ENCODE measurements at regions not wholly inside any gene's neighbourhood (a gene's known extent, or its start where the extent isn't known, plus 50 kb on each side); places are given as distances from the start of the nearest gene placed in this dataset.

GRCh38 chr5:159414021-159414420 lies 83.7 kb upstream of the IL12B start:
- no peak for FAIRE-seq
- intact Hi-C loops (cut with micrococcal nuclease; ENCODE audit: unreplicated experiment): no loop called here
- no peak for ATAC-seq
- DNase-seq (ENCODE audit: low read depth, low spot score): no peak
- POLR2A ChIA-PET: no interaction called here
- WGBS (ENCODE audit: insufficient coverage, insufficient replicate concordance, low lambda C conversion rate, missing lambda C conversion rate): 2% methylated on average over 2 of the region's 2 CpGs
- H3K4me3 ChIP-seq: no peak overlapping the region
- no peak overlapping the region for H3K9ac ChIP-seq (ENCODE audit: control insufficient read depth, insufficient read depth, low read length)
- H2AFZ ChIP-seq (ENCODE audit: control insufficient read depth, low read depth, low read length): no peak overlapping the region
- no peaks in the 10 kb centered on the region for H4K20me1 ChIP-seq (ENCODE audit: control insufficient read depth, insufficient read depth)
- SMC1A ChIA-PET (ENCODE audit: uncharacterized antibody, unreplicated experiment): interaction anchor here (0.8 to 1.5 kb wide), 5 partner anchors 8 to 47 kb away, joined by 3 to 5 read pairs (median 3); no protein-coding TSS in a partner anchor
- no peaks in the 10 kb centered on the region; the same call in 2 of the 3 replicates for H3K9me3 ChIP-seq (replicated peaks; ENCODE audit: control insufficient read depth, insufficient read depth, low read length)
- RAD21 ChIA-PET (ENCODE audit: unreplicated experiment): interaction anchor here (0.6 kb wide), 1 partner anchor 257 kb away, joined by 3 read pairs; no protein-coding TSS in a partner anchor
- in situ Hi-C loops (cut with MboI): no loop called here
- BruUV-seq (replicated peaks): no TSS peak
- no peak overlapping the region for H3K27ac ChIP-seq (ENCODE audit: control insufficient read depth, insufficient read depth)
- H3K4me2 ChIP-seq (ENCODE audit: control insufficient read depth, insufficient read depth): no peak overlapping the region
- no peaks in the 10 kb centered on the region for H3K36me3 ChIP-seq (ENCODE audit: control insufficient read depth in 2 of 2, insufficient read depth in 2 of 2, low read length in 1 of 2)
- H3K79me2 ChIP-seq (ENCODE audit: control insufficient read depth, insufficient read depth, low read length): no peaks in the 10 kb centered on the region
- CTCF ChIA-PET: interaction anchor here (1.1 to 1.5 kb wide), 2 partner anchors 13 to 82 kb away, joined by 3 to 4 read pairs; no protein-coding TSS in a partner anchor
- peaks cover 19% of the 10 kb centered on the region for H3K4me1 ChIP-seq (ENCODE audit: control insufficient read depth, insufficient read depth, low read length)
- H3K27me3 ChIP-seq (replicated peaks in 1 of 2; ENCODE audit: control insufficient read depth in 2 of 2, insufficient read depth in 2 of 2, low read length in 1 of 2): no peaks in the 10 kb centered on the region
- TF ChIP-seq SREBF1 (IDR thresholded peaks at IDR 0.05; ENCODE audit: low read length) (no peak), SMARCA5 (IDR thresholded peaks at IDR 0.05) (no peak), RELA (IDR thresholded peaks at IDR 0.05; ENCODE audit: borderline replicate concordance, partially characterized antibody) (no peak), POLR2AphosphoS2 (IDR thresholded peaks at IDR 0.05; ENCODE audit: low read depth, low read length) (no peak), BRCA1 (IDR thresholded peaks at IDR 0.05; ENCODE audit: low read depth, low read length) (no peak), HSF1 (IDR thresholded peaks at IDR 0.05; ENCODE audit: low read depth, low read length) (no peak), CREB1 (IDR thresholded peaks at IDR 0.05; ENCODE audit: low read depth) (no peak), GATAD2B (conservative IDR thresholded peaks at IDR 0.05; ENCODE audit: low read depth) (no peak), CREM (IDR thresholded peaks at IDR 0.05; ENCODE audit: low read depth) (no peak), POLR2A (IDR thresholded peaks at IDR 0.05; ENCODE audit: low read depth, low read length) (no peak), RFX5 (IDR thresholded peaks at IDR 0.05; ENCODE audit: low read depth, low read length) (no peak), YY1 (IDR thresholded peaks at IDR 0.05; ENCODE audit: low read depth, low read length) (no peak), SRF (IDR thresholded peaks at IDR 0.05; ENCODE audit: low read depth in 2 of 2, low read length in 2 of 2) (no peak), BACH1 (IDR thresholded peaks at IDR 0.05; ENCODE audit: borderline replicate concordance) (no peak), HDAC6 (IDR thresholded peaks at IDR 0.05; ENCODE audit: unreplicated experiment) (no peak), GABPA (IDR thresholded peaks at IDR 0.05; ENCODE audit: low read depth) (no peak)

Measured in GM12878 (cell line).